ENCODE measurements at regions not wholly inside any gene's neighbourhood (a gene's known extent, or its start where the extent isn't known, plus 50 kb on each side); places are given as distances from the start of the nearest gene placed in this dataset.

- DNase-seq (ENCODE audit: low spot score), result no peak
- in situ Hi-C loops (cut with HindIII; ENCODE audit: low sequenced_read_pairs), result no loop called here
Measured at GRCh38 chr10:47076949-47077361, 165.7 kb downstream of the PTPN20 start.

DNA sequence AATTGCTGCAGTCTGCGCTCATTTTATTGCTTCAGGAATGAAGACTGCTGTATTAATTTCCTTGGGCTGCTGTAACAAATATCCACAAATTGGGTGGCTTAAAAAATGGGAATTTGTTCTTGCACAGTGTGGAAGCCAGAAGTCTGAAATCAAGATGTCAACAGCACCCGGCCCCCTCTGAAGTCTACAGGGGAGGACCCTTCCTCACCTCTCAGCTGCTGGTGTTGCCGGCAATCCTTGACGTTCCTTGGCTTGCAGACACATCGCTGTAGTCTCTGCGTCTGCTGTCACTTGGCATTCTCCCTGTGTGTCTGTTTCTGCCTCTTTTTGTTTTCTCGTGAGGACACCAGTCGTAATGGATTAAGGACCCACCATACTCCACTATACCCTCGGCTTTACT, 166.2 kb downstream of the PTPN20 start:
- in situ Hi-C loops (cut with HindIII; ENCODE audit: low sequenced_read_pairs), result no loop called here
- no peak for DNase-seq (ENCODE audit: low spot score)

- in situ Hi-C loops (cut with HindIII; ENCODE audit: low sequenced_read_pairs), result no loop called here
Measured at GRCh38 chr10:47077941-47078340, 166.7 kb downstream of the PTPN20 start.

GRCh38 chr10:47078393-47079203, 167.4 kb downstream of the PTPN20 start:
- in situ Hi-C loops (cut with HindIII; ENCODE audit: low sequenced_read_pairs), result no loop called here
- DNase-seq (ENCODE audit: low spot score), result no peak

More at GRCh38 chr10:47077941-47078340, 166.7 kb downstream of the PTPN20 start:
- no peak for DNase-seq (ENCODE audit: low spot score)

DNA sequence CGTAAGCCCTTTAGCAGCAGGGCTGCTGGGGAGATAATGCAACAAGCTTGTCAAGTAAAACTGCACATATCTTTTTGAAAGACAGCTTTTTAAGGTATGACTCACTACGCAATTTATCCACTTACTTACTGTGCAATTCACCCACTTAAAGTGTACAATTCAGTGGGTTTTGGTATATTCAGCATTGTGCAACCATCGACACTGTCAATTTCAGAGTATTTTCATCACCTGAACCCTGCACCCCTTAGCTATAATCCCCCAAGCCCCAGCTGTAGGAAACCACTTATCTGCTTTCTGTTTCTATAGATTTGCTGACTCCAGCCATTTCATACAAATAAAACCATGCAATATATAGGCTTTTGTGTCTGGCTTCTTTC, 168.0 kb downstream of the PTPN20 start:
- no peak for DNase-seq (ENCODE audit: low spot score)

DNA sequence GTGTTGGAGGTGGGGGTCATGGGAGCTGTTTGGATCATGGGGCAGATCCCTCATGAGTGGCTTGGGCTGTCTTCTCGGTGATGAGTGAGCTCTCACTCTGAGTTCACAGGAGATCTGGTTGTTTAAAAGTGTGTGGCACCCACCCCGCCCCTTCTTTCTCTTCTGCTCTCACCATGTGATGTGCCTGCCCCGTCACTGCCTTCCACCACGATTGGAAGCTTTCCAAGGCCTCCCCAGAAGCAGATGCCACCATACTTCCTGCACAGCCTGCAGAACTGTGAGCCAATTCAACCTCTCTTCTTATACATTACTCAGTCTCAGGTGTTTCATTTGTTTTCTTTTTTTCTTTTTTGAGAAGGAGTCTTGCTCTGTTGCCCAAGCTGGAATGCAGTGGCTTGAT, 170.0 kb downstream of the PTPN20 start:
- in situ Hi-C loops (cut with HindIII; ENCODE audit: low sequenced_read_pairs), result no loop called here
- DNase-seq (ENCODE audit: low spot score), result no peak

More for the DNA sequence above, 168.0 kb downstream of the PTPN20 start:
- in situ Hi-C loops (cut with HindIII; ENCODE audit: low sequenced_read_pairs), result no loop called here

DNA sequence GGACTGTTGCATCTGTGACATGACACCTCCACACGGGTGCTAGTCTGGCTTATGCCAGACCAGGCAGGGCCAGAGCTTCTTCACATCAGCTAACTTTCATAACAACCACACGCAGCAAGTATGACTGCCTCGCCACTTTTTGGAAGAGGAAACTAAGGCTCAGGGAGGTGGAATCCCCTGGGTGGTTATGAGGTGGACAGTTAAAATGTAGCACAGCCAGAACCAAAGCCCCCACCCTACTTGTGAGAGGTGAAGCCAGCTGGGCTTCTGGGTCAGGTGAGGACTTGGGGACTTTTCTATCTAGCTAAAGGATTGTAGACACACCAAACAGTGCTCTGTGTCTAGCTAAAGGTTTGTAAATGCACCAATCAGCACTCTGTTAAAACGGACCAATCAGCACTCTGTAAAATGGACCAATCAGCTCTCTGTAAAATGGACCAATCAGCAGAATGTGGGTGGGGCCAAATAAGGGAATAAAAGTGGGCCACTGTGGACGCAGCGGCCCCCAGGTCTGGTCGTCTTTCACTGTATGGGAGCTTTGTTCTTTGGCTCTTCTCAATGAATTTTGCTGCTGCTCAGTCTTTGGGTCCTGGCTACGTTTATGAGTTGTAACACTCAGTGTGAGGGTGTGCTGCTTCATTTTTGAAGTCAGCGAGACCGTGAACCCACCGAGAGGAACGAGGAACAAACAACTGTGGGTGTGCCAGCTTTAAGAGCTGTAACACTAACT, 171.0 kb downstream of the PTPN20 start:
- DNase-seq (ENCODE audit: low spot score), result no peak
- in situ Hi-C loops (cut with HindIII; ENCODE audit: low sequenced_read_pairs), result no loop called here

DNA sequence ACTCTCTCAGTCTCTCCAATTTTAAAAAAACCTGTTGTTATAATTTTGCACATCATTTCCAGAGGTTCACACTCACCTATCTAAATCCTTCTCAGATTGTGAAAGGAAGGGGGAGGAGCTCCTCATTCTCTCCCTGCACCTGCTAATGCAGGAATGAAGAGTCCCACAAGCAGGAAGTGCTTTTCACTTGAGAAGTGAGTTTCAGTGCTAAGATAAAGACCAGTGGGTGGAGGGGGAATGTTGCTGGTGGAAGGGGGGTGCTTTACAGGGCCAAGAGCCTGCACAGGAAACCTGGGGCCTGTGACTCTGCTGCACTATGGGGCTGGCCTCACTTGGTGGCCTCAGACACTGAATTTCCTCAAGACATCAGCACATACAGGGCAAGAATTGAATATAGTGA, 176.4 kb downstream of the PTPN20 start:
- DNase-seq (ENCODE audit: low spot score), result no peak
- in situ Hi-C loops (cut with HindIII; ENCODE audit: low sequenced_read_pairs), result no loop called here

- in situ Hi-C loops (cut with HindIII; ENCODE audit: low sequenced_read_pairs), result no loop called here
- peak; percentile 62 for DNase-seq (ENCODE audit: low spot score)
Measured at GRCh38 chr10:47088656-47089354, 177.6 kb downstream of the PTPN20 start.

DNA sequence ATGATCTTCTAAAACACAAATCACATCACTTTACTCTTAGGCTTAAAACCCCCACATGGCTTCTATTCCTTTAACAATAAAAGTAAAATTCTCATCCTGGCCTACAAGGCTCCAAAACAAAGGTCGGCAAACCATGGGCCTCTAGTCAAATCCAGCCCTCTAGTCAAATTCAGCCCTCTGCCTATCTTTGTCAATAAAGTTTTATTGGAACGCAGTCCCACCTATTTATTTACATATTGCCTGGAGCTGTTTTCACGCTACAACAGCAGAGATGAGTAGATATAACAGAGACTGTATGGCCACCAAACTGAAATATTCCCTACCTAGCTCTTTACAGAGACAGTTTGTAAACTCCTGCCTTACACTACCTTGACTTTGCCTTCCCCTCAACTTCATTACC, 178.8 kb downstream of the PTPN20 start:
- in situ Hi-C loops (cut with HindIII; ENCODE audit: low sequenced_read_pairs), result no loop called here
- DNase-seq (ENCODE audit: low spot score), result no peak

DNA sequence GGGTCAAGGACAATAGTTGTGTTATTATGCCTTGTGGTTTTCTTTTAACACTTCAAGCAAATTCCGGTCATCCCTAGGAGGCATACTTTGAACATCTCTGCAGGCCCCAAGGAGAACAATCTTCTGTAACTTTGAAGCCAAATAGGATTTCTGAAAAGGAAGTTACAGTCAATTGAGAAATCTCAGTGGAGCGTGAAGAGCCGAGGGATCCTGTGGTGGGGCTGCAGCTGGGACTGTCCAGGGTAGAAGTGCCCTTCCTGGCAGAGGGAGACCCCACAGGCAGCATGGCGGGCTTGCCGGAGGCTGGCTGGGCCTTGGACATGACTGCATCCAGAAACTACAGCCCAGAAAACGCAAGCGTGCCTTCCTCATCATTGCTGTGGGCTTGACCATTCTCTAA, 179.7 kb downstream of the PTPN20 start:
- in situ Hi-C loops (cut with HindIII; ENCODE audit: low sequenced_read_pairs), result no loop called here
- DNase-seq (ENCODE audit: low spot score), result peak; percentile 7

DNA sequence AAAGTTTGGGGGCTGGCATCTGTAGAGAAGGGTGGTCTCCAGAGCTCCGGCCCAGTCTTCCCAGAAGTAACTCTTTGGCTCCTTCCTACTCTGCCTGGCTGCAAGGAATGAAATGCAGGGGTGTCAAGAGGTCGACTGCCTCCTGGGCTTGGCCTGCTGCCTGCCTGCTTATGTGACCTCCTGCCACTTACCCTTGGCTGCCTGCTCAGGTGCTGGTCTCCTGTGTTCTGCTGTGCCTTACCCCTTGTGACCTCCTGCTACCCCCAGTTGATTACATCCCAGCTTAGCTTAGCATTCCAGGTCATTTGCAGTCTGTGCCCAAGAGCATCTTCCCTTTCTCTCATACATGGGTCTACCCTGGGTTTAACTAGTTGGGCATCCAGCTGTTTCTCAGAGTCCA, 180.2 kb downstream of the PTPN20 start:
- in situ Hi-C loops (cut with HindIII; ENCODE audit: low sequenced_read_pairs), result no loop called here
- DNase-seq (ENCODE audit: low spot score), result no peak

GRCh38 chr10:47092376-47092775, 181.1 kb downstream of the PTPN20 start:
- in situ Hi-C loops (cut with HindIII; ENCODE audit: low sequenced_read_pairs), result no loop called here
- DNase-seq (ENCODE audit: low spot score), result no peak

- peak; percentile 26 for DNase-seq (ENCODE audit: low spot score)
- in situ Hi-C loops (cut with HindIII; ENCODE audit: low sequenced_read_pairs), result no loop called here
Measured at GRCh38 chr10:47092831-47093230, 181.6 kb downstream of the PTPN20 start.

DNA sequence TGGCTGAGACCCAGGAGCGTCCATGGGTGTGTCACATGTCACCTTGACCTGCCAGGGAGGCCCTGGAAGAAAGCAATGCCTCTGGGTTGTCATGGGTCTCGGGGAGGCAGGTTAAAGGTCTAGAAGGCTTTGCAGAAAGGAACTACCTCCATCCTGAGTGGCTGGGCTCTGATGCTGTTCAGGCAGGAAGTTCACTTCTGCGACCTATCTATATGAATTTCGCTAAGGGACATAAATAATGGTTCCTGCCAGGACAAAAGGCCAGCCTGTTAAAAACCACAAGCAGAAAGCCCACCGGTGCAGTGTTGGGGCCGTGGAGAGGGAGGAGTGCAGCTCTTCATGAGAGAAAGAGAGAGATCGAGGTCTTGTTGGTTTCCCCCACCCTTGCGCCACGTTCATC, 182.9 kb downstream of the PTPN20 start:
- in situ Hi-C loops (cut with HindIII; ENCODE audit: low sequenced_read_pairs), result no loop called here

DNA sequence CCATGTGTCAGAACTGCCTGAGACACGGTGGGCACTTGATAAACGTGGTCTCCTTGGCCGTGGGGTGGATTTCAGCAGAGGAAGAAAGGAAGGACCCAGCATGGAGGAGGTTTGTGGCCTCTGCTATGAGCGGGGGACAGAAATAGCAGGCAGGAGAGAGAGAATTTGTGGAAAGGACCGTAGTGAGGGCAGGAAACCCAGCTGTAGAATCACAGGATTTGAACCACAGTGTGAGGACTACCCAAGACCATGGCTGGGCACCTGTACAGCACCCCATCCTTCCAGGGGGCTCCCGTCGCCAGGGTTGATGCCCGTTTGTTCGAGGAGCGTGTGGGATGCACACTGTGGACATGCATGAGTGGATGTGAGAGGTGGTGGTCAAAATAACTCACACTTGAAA, 183.4 kb downstream of the PTPN20 start:
- in situ Hi-C loops (cut with HindIII; ENCODE audit: low sequenced_read_pairs), result no loop called here
- DNase-seq (ENCODE audit: low spot score), result no peak

More for the DNA sequence above, 182.9 kb downstream of the PTPN20 start:
- DNase-seq (ENCODE audit: low spot score), result no peak

GRCh38 chr10:47095211-47095610, 184.0 kb downstream of the PTPN20 start:
- in situ Hi-C loops (cut with HindIII; ENCODE audit: low sequenced_read_pairs), result no loop called here
- no peak for DNase-seq (ENCODE audit: low spot score)

- no peak for DNase-seq (ENCODE audit: low spot score)
- in situ Hi-C loops (cut with HindIII; ENCODE audit: low sequenced_read_pairs), result no loop called here
Measured at GRCh38 chr10:47095848-47096612, 184.8 kb downstream of the PTPN20 start.

DNA sequence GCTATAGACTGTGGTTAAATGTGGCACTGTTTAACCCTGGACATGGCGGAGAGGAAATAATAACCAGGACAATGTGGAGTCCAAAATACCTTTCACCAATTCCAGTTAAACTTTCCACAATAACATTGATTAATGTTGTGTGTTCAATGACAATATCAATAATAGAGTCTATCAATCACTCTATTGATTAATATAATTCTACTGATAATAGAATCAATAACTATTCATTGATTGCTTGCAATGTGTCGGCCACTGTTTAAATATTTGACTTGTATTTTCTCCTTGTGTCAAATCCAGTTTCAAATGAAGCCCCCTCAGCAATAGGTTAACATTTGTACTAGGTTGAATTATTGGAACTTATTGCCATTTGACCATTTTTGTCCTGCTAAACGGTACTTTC, 187.0 kb downstream of the PTPN20 start:
- no peak for DNase-seq (ENCODE audit: low spot score)
- in situ Hi-C loops (cut with HindIII; ENCODE audit: low sequenced_read_pairs), result no loop called here

All from G401 (cell line).